Tibial nerve (tissue), 4 donors: ENCODE measurements at regions not wholly inside any gene's neighbourhood (a gene's known extent, or its start where the extent isn't known, plus 50 kb on each side); places are given as distances from the start of the nearest gene placed in this dataset.

Source experiments
- CTCF ChIP-seq, 5 experiments: fragments of 200-600 bp in 3 of 5; fragments of 450-650 bp in 2 of 5; sonication (generic) in 3 of 5; IDR thresholded peaks; one replicate each; pipeline ENCODE4 v1.5.1; 2016 to 2019; ENCODE audit warnings: antibody characterized with exemption in 5 of 5, mild to moderate bottlenecking in 3 of 5, moderate library complexity in 2 of 5
- EP300 ChIP-seq, 2 donors: sonication (generic); formaldehyde crosslinking; IDR thresholded peaks; one replicate each; pipeline ENCODE4 v1.6.1; 2017; ENCODE audit warnings: antibody characterized with exemption in 2 of 2, mild to moderate bottlenecking in 1 of 2
- POLR2A ChIP-seq, 2 donors: fragments of 450-650 bp; IDR thresholded peaks; one replicate each; pipeline ENCODE4 v1.6.1; 2017; ENCODE audit warnings: antibody characterized with exemption in 2 of 2, mild to moderate bottlenecking in 2 of 2, moderate library complexity in 2 of 2

DNA sequence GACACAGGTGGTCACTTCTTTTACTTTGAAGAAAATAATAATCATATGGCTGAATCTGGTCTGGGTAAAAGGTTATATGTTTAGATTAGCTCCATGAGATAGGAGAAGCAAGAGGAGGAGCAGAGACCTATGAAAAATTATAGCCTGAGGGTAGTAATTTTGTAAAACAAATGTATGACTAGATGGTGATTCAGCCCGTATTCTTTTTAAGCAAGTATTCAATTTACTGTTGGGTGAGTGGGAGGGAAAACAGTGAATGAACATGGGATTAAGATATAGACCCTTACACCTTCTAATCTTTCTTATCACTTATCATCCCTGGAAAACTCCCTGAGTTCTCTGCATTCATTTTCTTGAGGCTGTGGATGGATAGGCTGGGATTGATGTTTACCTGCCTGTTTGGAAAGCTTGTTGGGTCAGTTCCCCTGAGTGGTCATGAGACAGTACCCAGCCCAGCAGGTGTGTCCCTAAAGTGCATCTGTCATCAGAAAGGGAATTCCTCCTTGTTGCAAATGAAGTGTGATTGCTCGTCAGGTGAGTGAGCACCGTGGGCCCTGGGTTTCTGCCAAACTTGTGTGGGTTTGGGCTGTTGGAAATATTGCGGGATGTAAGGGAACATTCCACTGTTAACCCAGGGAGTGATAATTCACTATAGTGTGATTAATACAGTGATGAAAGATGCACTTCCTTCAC is 101.2 kb upstream of the GDNF start:
- TF ChIP-seq POLR2A (IDR thresholded peaks at IDR 0.05) (no peak), CTCF (IDR thresholded peaks at IDR 0.05) (no peak), EP300 (IDR thresholded peaks at IDR 0.05) (no peak)
